ENCODE measurements at regions not wholly inside any gene's neighbourhood (a gene's known extent, or its start where the extent isn't known, plus 50 kb on each side); places are given as distances from the start of the nearest gene placed in this dataset.

- no peak overlapping the region for H3K14ac ChIP-seq (replicated peaks; ENCODE audit: low read depth, low read length)
- H2AK9ac ChIP-seq (replicated peaks; ENCODE audit: low read depth, low read length, poor library complexity): no peak overlapping the region
- H3K4ac ChIP-seq (ENCODE audit: low read depth, low read length): no peak overlapping the region
- H3K27me3 ChIP-seq (ENCODE audit: control insufficient read depth, insufficient read depth, low read length): no peaks in the 10 kb centered on the region
- no peaks in the 10 kb centered on the region for H3K9me1 ChIP-seq (ENCODE audit: insufficient read depth, low read length)
- no peak overlapping the region for H3K9ac ChIP-seq (ENCODE audit: low read depth, low read length)
- no peak overlapping the region for H4K5ac ChIP-seq (ENCODE audit: low read depth, low read length)
- ChIA-PET POLR2A (ENCODE audit: unreplicated experiment) (interaction anchor here (0.6 kb wide), 1 partner anchor 398 kb away, joined by 7 read pairs; no protein-coding TSS in a partner anchor), CTCF (interaction anchor here (1.0 kb wide), 1 partner anchor 14 kb away, joined by 5 read pairs; no protein-coding TSS in a partner anchor)
- no peak overlapping the region for H2BK20ac ChIP-seq (ENCODE audit: low read depth, low read length)
- H3K79me1 ChIP-seq (ENCODE audit: low read depth in 1 of 2, low read length in 2 of 2): no peaks in the 10 kb centered on the region
- H3K4me3 ChIP-seq (ENCODE audit: insufficient read depth, low read depth, low read length): no peak overlapping the region
- no TSS peak for BruUV-seq (replicated peaks)
- DNase-seq: no peak
- no peak overlapping the region for H3K56ac ChIP-seq (ENCODE audit: extremely low read depth, insufficient read depth, low read length)
- H3K23ac ChIP-seq (ENCODE audit: low read depth, low read length): no peak overlapping the region
- H4K91ac ChIP-seq (ENCODE audit: insufficient read depth, low read depth, low read length): no peak overlapping the region
- no peak for ATAC-seq (ENCODE audit: low read depth)
- intact Hi-C loops (cut with micrococcal nuclease) (no loop called here), in situ Hi-C loops (cut with MboI; ENCODE audit: low sequenced_read_pairs) (no loop called here), dilution Hi-C loops (cut with HindIII; ENCODE audit: low sequenced_read_pairs, unreplicated experiment) (no loop called here)
- no peak overlapping the region for H2BK120ac ChIP-seq (ENCODE audit: low read depth, low read length)
- H2AK5ac ChIP-seq (ENCODE audit: low read depth, low read length): no peak overlapping the region
- H4K20me1 ChIP-seq (ENCODE audit: insufficient read depth, low read length): no peaks in the 10 kb centered on the region
- no peak overlapping the region for H4K8ac ChIP-seq (ENCODE audit: low read depth in 2 of 2, low read length in 2 of 2)
- no peak overlapping the region for H3K4me2 ChIP-seq (ENCODE audit: low read depth, low read length)
- H2BK5ac ChIP-seq (ENCODE audit: low read depth, low read length, poor library complexity, severe bottlenecking): no peak overlapping the region
- TF ChIP-seq RAD21 (IDR thresholded peaks at IDR 0.05; ENCODE audit: low read length) (no peak), MAZ (IDR thresholded peaks at IDR 0.05; ENCODE audit: borderline replicate concordance, low read depth, low read length) (no peak), BHLHE40 (IDR thresholded peaks at IDR 0.05; ENCODE audit: low read depth, low read length) (no peak), RCOR1 (IDR thresholded peaks at IDR 0.05; ENCODE audit: insufficient replicate concordance, low read length) (no peak), ELK1 (IDR thresholded peaks at IDR 0.05; ENCODE audit: borderline replicate concordance, low read depth, low read length) (no peak), MXI1 (IDR thresholded peaks at IDR 0.05; ENCODE audit: borderline replicate concordance, low read depth, low read length) (no peak), POLR2A (IDR thresholded peaks at IDR 0.05; ENCODE audit: low read depth, low read length) (no peak), CEBPB (IDR thresholded peaks at IDR 0.05; ENCODE audit: low read depth, low read length) (no peak), SMC3 (IDR thresholded peaks at IDR 0.05; ENCODE audit: low read depth, low read length) (no peak), MAFK (IDR thresholded peaks at IDR 0.05; ENCODE audit: low read depth, low read length) (no peak), FOS (IDR thresholded peaks at IDR 0.05; ENCODE audit: low read depth, low read length) (no peak), NFE2L2 (IDR thresholded peaks at IDR 0.05; ENCODE audit: low read depth, low read length) (no peak)
- TF ChIP-seq, protein P1, sequence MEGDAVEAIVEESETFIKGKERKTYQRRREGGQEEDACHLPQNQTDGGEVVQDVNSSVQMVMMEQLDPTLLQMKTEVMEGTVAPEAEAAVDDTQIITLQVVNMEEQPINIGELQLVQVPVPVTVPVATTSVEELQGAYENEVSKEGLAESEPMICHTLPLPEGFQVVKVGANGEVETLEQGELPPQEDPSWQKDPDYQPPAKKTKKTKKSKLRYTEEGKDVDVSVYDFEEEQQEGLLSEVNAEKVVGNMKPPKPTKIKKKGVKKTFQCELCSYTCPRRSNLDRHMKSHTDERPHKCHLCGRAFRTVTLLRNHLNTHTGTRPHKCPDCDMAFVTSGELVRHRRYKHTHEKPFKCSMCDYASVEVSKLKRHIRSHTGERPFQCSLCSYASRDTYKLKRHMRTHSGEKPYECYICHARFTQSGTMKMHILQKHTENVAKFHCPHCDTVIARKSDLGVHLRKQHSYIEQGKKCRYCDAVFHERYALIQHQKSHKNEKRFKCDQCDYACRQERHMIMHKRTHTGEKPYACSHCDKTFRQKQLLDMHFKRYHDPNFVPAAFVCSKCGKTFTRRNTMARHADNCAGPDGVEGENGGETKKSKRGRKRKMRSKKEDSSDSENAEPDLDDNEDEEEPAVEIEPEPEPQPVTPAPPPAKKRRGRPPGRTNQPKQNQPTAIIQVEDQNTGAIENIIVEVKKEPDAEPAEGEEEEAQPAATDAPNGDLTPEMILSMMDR (conservative IDR thresholded peaks at IDR 0.05; ENCODE audit: low read depth, low read length): no peak
- TF ChIP-seq, protein P2, sequence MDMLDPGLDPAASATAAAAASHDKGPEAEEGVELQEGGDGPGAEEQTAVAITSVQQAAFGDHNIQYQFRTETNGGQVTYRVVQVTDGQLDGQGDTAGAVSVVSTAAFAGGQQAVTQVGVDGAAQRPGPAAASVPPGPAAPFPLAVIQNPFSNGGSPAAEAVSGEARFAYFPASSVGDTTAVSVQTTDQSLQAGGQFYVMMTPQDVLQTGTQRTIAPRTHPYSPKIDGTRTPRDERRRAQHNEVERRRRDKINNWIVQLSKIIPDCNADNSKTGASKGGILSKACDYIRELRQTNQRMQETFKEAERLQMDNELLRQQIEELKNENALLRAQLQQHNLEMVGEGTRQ (IDR thresholded peaks at IDR 0.05; ENCODE audit: low read depth, low read length): no peak
- no peaks in the 10 kb centered on the region for H3K9me3 ChIP-seq (ENCODE audit: control insufficient read depth, insufficient read depth, low read length)
- no peaks in the 10 kb centered on the region for H3K36me3 ChIP-seq (ENCODE audit: control insufficient read depth, insufficient read depth, low read length)
- no peak overlapping the region for H3K18ac ChIP-seq (ENCODE audit: low read depth, low read length)
- no peak overlapping the region for H3K27ac ChIP-seq (ENCODE audit: insufficient read depth, low read length)
- H2BK15ac ChIP-seq (ENCODE audit: low read depth, low read length): no peak overlapping the region
- no peaks in the 10 kb centered on the region for H3K4me1 ChIP-seq (ENCODE audit: control insufficient read depth, insufficient read depth, low read length)
- no peak overlapping the region for H2AFZ ChIP-seq (replicated peaks; ENCODE audit: low read length, poor library complexity)
Observed at GRCh38 chr15:36254426-36254825, 325.0 kb upstream of the CDIN1 start.

Measured in IMR-90 (cell line).